Liver (tissue), 8 donors: ENCODE measurements at regions not wholly inside any gene's neighbourhood (a gene's known extent, or its start where the extent isn't known, plus 50 kb on each side); places are given as distances from the start of the nearest gene placed in this dataset.

Experiments
- DNase-seq: peaks from one replicate; pipeline ENCODE4 v3.0.0-alpha.2; 2017; ENCODE audit warnings: low spot score
- H3K27ac ChIP-seq, 2 donors: one replicate each; pipeline ENCODE4 v1.7.0; 2013; ENCODE audit warnings: inconsistent platforms in 2 of 2, low read length in 2 of 2, control low read depth in 1 of 2, low read depth in 1 of 2, mild to moderate bottlenecking in 1 of 2
- H3K27me3 ChIP-seq, 4 donors: one replicate each; pipeline versions ENCODE4 v1.6.1 to v1.7.0; 2013; ENCODE audit warnings: low read length in 3 of 4, inconsistent platforms in 1 of 4, mild to moderate bottlenecking in 1 of 4, moderate library complexity in 1 of 4; ENCODE audit not compliant: control insufficient read depth in 4 of 4, insufficient read depth in 4 of 4
- H3K36me3 ChIP-seq, 4 donors: one replicate each; pipeline versions ENCODE4 v1.6.1 to v1.7.0; 2013; ENCODE audit warnings: low read length in 3 of 4, mild to moderate bottlenecking in 3 of 4, low read depth in 1 of 4, moderate library complexity in 1 of 4; ENCODE audit not compliant: control insufficient read depth in 4 of 4, insufficient read depth in 3 of 4
- H3K4me1 ChIP-seq, 4 donors: one replicate each; pipeline versions ENCODE4 v1.6.1 to v1.7.0; 2013; ENCODE audit warnings: low read length in 3 of 4, mild to moderate bottlenecking in 3 of 4, moderate library complexity in 1 of 4; ENCODE audit not compliant: control insufficient read depth in 4 of 4, insufficient read depth in 4 of 4
- H3K4me3 ChIP-seq, 3 donors: one replicate each; pipeline versions ENCODE4 v1.6.1 to v1.7.0; 2013; ENCODE audit warnings: low read length in 3 of 3, control low read depth in 1 of 3, low read depth in 1 of 3, mild to moderate bottlenecking in 1 of 3
- H3K9ac ChIP-seq, 2 donors: one replicate each; pipeline ENCODE4 v1.7.0; 2013; ENCODE audit warnings: low read length in 2 of 2, mild to moderate bottlenecking in 2 of 2, moderate library complexity in 2 of 2, control low read depth in 1 of 2, low read depth in 1 of 2
- H3K9me3 ChIP-seq, 4 donors: one replicate each; pipeline versions ENCODE4 v1.6.1 to v1.7.0; 2013; ENCODE audit warnings: low read length in 3 of 4; ENCODE audit not compliant: control insufficient read depth in 4 of 4
- ATF3 ChIP-seq: IDR thresholded peaks from 2 replicates; pipeline ENCODE4 v1.6.1; 2016; ENCODE audit warnings: antibody characterized with exemption
- CTCF ChIP-seq: fragments of 150-350 bp; IDR thresholded peaks from 2 replicates; pipeline ENCODE4 v1.5.1; 2017; ENCODE audit warnings: improper control_type of control experiment, low read depth, low read length; ENCODE audit not compliant: missing input control
- FOXA1 ChIP-seq: IDR thresholded peaks from 2 replicates; pipeline ENCODE4 v1.6.1; 2016; ENCODE audit warnings: antibody characterized with exemption
- GABPA ChIP-seq, 2 donors: IDR thresholded peaks in 1 of 2; conservative IDR thresholded peaks in 1 of 2; 2 replicates each; pipeline ENCODE4 v1.6.1; 2016; ENCODE audit warnings: antibody characterized with exemption in 2 of 2, mild to moderate bottlenecking in 1 of 2, moderate library complexity in 1 of 2
- HNF4A ChIP-seq, 2 donors: conservative IDR thresholded peaks; 2 replicates each; pipeline ENCODE4 v1.6.1; 2016; ENCODE audit warnings: antibody characterized with exemption in 2 of 2, mild to moderate bottlenecking in 2 of 2
- HNF4G ChIP-seq: IDR thresholded peaks from 2 replicates; pipeline ENCODE4 v1.6.1; 2016; ENCODE audit warnings: antibody characterized with exemption
- JUND ChIP-seq, 2 donors: IDR thresholded peaks; 2 replicates each; pipeline ENCODE4 v1.6.1; 2016; ENCODE audit warnings: antibody characterized with exemption in 2 of 2
- MAX ChIP-seq: IDR thresholded peaks from 2 replicates; pipeline ENCODE4 v1.6.1; 2016; ENCODE audit warnings: antibody characterized with exemption
- NR2F2 ChIP-seq: IDR thresholded peaks from 2 replicates; pipeline ENCODE4 v1.6.1; 2016; ENCODE audit warnings: antibody characterized with exemption
- RAD21 ChIP-seq, 2 donors: IDR thresholded peaks; 2 replicates each; pipeline ENCODE4 v1.6.1; 2016; ENCODE audit warnings: antibody characterized with exemption in 2 of 2, mild to moderate bottlenecking in 2 of 2
- RXRA ChIP-seq, 2 donors: IDR thresholded peaks; 2 replicates each; pipeline ENCODE4 v1.6.1; 2017 to 2018; ENCODE audit warnings: antibody characterized with exemption in 2 of 2, mild to moderate bottlenecking in 1 of 2
- SP1 ChIP-seq: IDR thresholded peaks from 2 replicates; pipeline ENCODE4 v1.6.1; 2018; ENCODE audit warnings: antibody characterized with exemption, mild to moderate bottlenecking
- TAF1 ChIP-seq: conservative IDR thresholded peaks from 2 replicates; pipeline ENCODE4 v1.6.1; 2016; ENCODE audit warnings: antibody characterized with exemption, mild to moderate bottlenecking
- YY1 ChIP-seq: IDR thresholded peaks from 2 replicates; pipeline ENCODE4 v1.6.1; 2016; ENCODE audit warnings: antibody characterized with exemption, mild to moderate bottlenecking
- ZBTB33 ChIP-seq: IDR thresholded peaks from 2 replicates; pipeline ENCODE4 v1.6.1; 2016; ENCODE audit warnings: antibody characterized with exemption
- WGBS: extraction: QIAGEN DNeasy Blood & Tissue Kit; methylation state at CpG from one replicate; pipeline ENCODE4 v1.1.7; 2013; 5-methylcytosine and 5-hydroxymethylcytosine counted together
- TF ChIP-seq, protein P1 (sequence below): IDR thresholded peaks from 2 replicates; pipeline ENCODE4 v1.6.1; 2016; ENCODE audit warnings: antibody characterized with exemption, mild to moderate bottlenecking
- donor health status: healthy.
- donor health status: healthy.
- donor health status: healthy.
- donor health status: healthy.
- donor health status: healthy.

GRCh38 chr5:4189317-4189716 is 593.7 kb downstream of the IRX1 start:
- Histone ChIP-seq H3K4me1 (no peaks in the 10 kb centered on the region), H3K27ac (no peak overlapping the region), H3K27me3 (no peaks in the 10 kb centered on the region), H3K36me3 (no peaks in the 10 kb centered on the region), H3K9me3 (peaks cover 0 to 4% (median 2%) of the 10 kb centered on the region in 4 donors), H3K4me3 (no peak overlapping the region), H3K9ac (no peak overlapping the region)
- no peak for DNase-seq
- TF ChIP-seq RXRA (IDR thresholded peaks at IDR 0.05): no peak
- TF ChIP-seq, protein P1, sequence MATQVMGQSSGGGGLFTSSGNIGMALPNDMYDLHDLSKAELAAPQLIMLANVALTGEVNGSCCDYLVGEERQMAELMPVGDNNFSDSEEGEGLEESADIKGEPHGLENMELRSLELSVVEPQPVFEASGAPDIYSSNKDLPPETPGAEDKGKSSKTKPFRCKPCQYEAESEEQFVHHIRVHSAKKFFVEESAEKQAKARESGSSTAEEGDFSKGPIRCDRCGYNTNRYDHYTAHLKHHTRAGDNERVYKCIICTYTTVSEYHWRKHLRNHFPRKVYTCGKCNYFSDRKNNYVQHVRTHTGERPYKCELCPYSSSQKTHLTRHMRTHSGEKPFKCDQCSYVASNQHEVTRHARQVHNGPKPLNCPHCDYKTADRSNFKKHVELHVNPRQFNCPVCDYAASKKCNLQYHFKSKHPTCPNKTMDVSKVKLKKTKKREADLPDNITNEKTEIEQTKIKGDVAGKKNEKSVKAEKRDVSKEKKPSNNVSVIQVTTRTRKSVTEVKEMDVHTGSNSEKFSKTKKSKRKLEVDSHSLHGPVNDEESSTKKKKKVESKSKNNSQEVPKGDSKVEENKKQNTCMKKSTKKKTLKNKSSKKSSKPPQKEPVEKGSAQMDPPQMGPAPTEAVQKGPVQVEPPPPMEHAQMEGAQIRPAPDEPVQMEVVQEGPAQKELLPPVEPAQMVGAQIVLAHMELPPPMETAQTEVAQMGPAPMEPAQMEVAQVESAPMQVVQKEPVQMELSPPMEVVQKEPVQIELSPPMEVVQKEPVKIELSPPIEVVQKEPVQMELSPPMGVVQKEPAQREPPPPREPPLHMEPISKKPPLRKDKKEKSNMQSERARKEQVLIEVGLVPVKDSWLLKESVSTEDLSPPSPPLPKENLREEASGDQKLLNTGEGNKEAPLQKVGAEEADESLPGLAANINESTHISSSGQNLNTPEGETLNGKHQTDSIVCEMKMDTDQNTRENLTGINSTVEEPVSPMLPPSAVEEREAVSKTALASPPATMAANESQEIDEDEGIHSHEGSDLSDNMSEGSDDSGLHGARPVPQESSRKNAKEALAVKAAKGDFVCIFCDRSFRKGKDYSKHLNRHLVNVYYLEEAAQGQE: no peak
- TF ChIP-seq CTCF: no peak
- no peak for TF ChIP-seq TAF1
- TF ChIP-seq HNF4A (conservative IDR thresholded peaks at IDR 0.05): no peak
- no peak for TF ChIP-seq ZBTB33
- no peak for TF ChIP-seq NR2F2
- no peak for TF ChIP-seq SP1
- no peak for TF ChIP-seq GABPA (IDR thresholded peaks at IDR 0.05 in 1 of 2, conservative IDR thresholded peaks at IDR 0.05 in 1 of 2)
- TF ChIP-seq MAX: no peak
- TF ChIP-seq FOXA1: no peak
- TF ChIP-seq JUND (IDR thresholded peaks at IDR 0.05): no peak
- TF ChIP-seq YY1: no peak
- TF ChIP-seq RAD21 (IDR thresholded peaks at IDR 0.05): no peak
- TF ChIP-seq ATF3: no peak
- no peak for TF ChIP-seq HNF4G
- WGBS: 69% methylated on average over 2 of the region's 2 CpGs

- Histone ChIP-seq H3K27ac (no peak overlapping the region), H3K4me3 (no peak overlapping the region), H3K27me3 (no peaks in the 10 kb centered on the region), H3K4me1 (no peaks in the 10 kb centered on the region), H3K9me3 (no peaks in the 10 kb centered on the region), H3K36me3 (no peaks in the 10 kb centered on the region), H3K9ac (no peak overlapping the region)
- WGBS: 95% methylated on average over 3 of the region's 3 CpGs
- TF ChIP-seq CTCF: no peak
- TF ChIP-seq RAD21 (IDR thresholded peaks at IDR 0.05): no peak
- TF ChIP-seq ATF3: no peak
- no peak for DNase-seq
Measured at GRCh38 chr5:4191041-4191440, 595.4 kb downstream of the IRX1 start.
